IPS-15b (cell line): ENCODE measurements at regions not wholly inside any gene's neighbourhood (a gene's known extent, or its start where the extent isn't known, plus 50 kb on each side); places are given as distances from the start of the nearest gene placed in this dataset.
"Not testable (repeated sequence)": the region's sequence is repeated elsewhere in the genome, so short reads cannot be mapped to it uniquely, and the experiment has no call there.

ENCODE experiments used
- H3K27me3 ChIP-seq: one replicate; pipeline ENCODE4 v1.6.1; 2013; ENCODE audit warnings: low read length; ENCODE audit not compliant: control insufficient read depth, insufficient read depth
- H3K36me3 ChIP-seq: one replicate; pipeline ENCODE4 v1.6.1; 2013; ENCODE audit warnings: low read length; ENCODE audit not compliant: control insufficient read depth, insufficient read depth
- H3K4me1 ChIP-seq: one replicate; pipeline ENCODE4 v1.6.1; 2013; ENCODE audit warnings: mild to moderate bottlenecking, low read length; ENCODE audit not compliant: control insufficient read depth, insufficient read depth
- H3K4me3 ChIP-seq: one replicate; pipeline ENCODE4 v1.5.1; 2013; ENCODE audit warnings: low read depth, low read length
- H3K9ac ChIP-seq: one replicate; pipeline ENCODE4 v1.6.1; 2013; ENCODE audit warnings: low read depth, mild to moderate bottlenecking, low read length
- H3K9me3 ChIP-seq: one replicate; pipeline ENCODE4 v1.6.1; 2013; ENCODE audit warnings: mild to moderate bottlenecking, low read length; ENCODE audit not compliant: control insufficient read depth, insufficient read depth

- H3K27me3 ChIP-seq: no peaks in the 10 kb centered on the region
- no peaks in the 10 kb centered on the region for H3K4me1 ChIP-seq
- no peak overlapping the region for H3K9ac ChIP-seq
- no peaks in the 10 kb centered on the region for H3K9me3 ChIP-seq
- H3K36me3 ChIP-seq: no peaks in the 10 kb centered on the region
- no peak overlapping the region for H3K4me3 ChIP-seq
Measured at GRCh38 chr4:164617426-164617825, 136.5 kb upstream of the SMIM31 start.

GRCh38 chr4:164617911-164618310 is 136.0 kb upstream of the SMIM31 start:
- no peaks in the 10 kb centered on the region for H3K27me3 ChIP-seq
- H3K36me3 ChIP-seq: no peaks in the 10 kb centered on the region
- H3K9me3 ChIP-seq: no peaks in the 10 kb centered on the region
- H3K4me1 ChIP-seq: no peaks in the 10 kb centered on the region
- no peak overlapping the region for H3K9ac ChIP-seq
- no peak overlapping the region for H3K4me3 ChIP-seq

- Histone ChIP-seq H3K4me3 (no peak overlapping the region), H3K27me3 (no peaks in the 10 kb centered on the region), H3K36me3 (no peaks in the 10 kb centered on the region), H3K4me1 (no peaks in the 10 kb centered on the region), H3K9me3 (no peaks in the 10 kb centered on the region), H3K9ac (no peak overlapping the region)
Measured at GRCh38 chr4:164621886-164622521, 131.9 kb upstream of the SMIM31 start.

DNA sequence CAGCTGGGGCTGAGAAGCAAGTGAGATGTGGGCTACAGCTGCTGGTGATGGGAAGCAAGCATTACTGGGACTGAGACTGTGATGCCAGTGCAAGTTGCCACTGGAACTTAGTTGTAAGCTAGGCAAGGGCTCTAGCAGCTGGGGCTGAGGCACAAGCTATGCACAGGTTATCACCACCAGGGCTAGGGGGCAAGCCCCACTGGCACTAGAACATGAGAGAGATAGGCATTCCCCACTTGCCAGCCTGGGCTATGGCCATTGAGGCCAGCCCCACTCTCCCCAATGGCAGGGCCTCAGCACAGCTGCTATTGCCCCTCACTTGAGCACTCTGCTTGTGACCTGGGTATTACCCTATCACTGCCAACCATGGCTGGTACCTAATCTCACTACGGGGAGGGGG is 130.8 kb upstream of the SMIM31 start:
- no peaks in the 10 kb centered on the region for H3K9me3 ChIP-seq

GRCh38 chr4:164639001-164639400 is 114.9 kb upstream of the SMIM31 start:
- Histone ChIP-seq H3K4me3 (no peak overlapping the region), H3K9me3 (no peaks in the 10 kb centered on the region), H3K4me1 (no peaks in the 10 kb centered on the region), H3K27me3 (no peaks in the 10 kb centered on the region), H3K36me3 (no peaks in the 10 kb centered on the region), H3K9ac (no peak overlapping the region)

More for the DNA sequence above, 130.8 kb upstream of the SMIM31 start:
- no peak overlapping the region for H3K9ac ChIP-seq
- no peak overlapping the region for H3K4me3 ChIP-seq
- no peaks in the 10 kb centered on the region for H3K4me1 ChIP-seq
- no peaks in the 10 kb centered on the region for H3K27me3 ChIP-seq
- no peaks in the 10 kb centered on the region for H3K36me3 ChIP-seq

DNA sequence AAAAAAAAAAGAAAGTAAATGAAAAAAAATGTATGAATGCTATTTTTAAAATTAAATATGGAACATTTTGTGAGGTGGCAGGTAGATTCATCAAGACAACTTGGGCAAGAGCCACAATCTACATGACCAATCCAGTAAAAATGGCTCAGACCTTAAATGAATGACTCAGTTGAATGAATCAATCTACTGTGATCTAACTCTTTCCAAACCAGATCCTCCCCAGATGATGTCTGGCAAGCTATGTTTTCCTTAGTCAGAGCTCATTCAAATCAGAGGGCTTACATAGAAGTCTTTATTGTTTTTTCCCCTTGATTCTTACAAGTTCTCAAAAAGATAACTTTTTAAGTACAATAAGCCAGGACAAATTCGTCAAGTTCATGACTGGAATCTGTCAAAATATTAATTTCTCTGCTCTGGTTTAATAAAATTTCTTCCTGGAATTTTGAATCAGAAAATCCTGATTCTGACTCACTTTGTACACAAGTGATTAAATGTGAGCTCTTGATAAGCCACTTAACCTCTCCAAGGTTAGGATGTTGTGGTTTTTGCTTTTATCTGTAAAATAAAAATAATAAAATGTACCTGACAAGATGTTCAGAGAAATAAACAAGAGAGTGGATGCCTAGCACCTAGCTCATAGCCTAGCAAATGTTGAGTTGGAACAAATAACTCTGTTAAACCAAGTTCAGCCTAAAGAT is 105.6 kb upstream of the SMIM31 start:
- Histone ChIP-seq H3K36me3 (no peaks in the 10 kb centered on the region), H3K4me3 (no peak overlapping the region), H3K4me1 (no peaks in the 10 kb centered on the region), H3K9ac (no peak overlapping the region), H3K9me3 (no peaks in the 10 kb centered on the region), H3K27me3 (no peaks in the 10 kb centered on the region)

- Histone ChIP-seq H3K36me3 (no peaks in the 10 kb centered on the region), H3K27me3 (no peaks in the 10 kb centered on the region), H3K4me1 (no peaks in the 10 kb centered on the region)
Measured at GRCh38 chr4:164648849-164649212, 105.1 kb upstream of the SMIM31 start.

DNA sequence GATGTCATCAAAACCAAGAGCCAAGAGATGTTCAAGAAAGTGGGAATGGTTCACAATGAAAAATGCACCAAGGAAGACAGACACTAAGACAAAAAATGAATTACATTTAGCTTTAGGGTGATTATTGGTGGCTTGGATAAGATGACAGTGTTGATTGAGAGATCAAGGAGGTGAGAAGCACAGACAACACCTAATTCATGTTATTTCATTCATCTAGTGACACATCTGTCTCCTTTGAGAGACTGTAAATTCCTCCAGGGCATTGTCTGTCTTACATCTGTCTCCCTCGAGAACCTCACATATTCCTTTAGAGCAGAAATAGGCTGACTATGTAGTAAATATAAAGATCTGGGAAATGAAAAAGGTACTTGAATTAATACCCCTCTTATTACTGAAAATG is 94.2 kb upstream of the SMIM31 start:
- Histone ChIP-seq H3K9me3 (no peaks in the 10 kb centered on the region), H3K27me3 (no peaks in the 10 kb centered on the region), H3K36me3 (no peaks in the 10 kb centered on the region), H3K9ac (no peak overlapping the region), H3K4me3 (no peak overlapping the region), H3K4me1 (no peaks in the 10 kb centered on the region)

More at GRCh38 chr4:164648849-164649212, 105.1 kb upstream of the SMIM31 start:
- H3K4me3 ChIP-seq: no peak overlapping the region
- H3K9ac ChIP-seq: no peak overlapping the region
- H3K9me3 ChIP-seq: no peaks in the 10 kb centered on the region

GRCh38 chr4:164676152-164676551 is 77.8 kb upstream of the SMIM31 start:
- H3K27me3 ChIP-seq, H3K36me3 ChIP-seq, H3K4me3 ChIP-seq, H3K9me3 ChIP-seq, H3K9ac ChIP-seq, H3K4me1 ChIP-seq: not testable (repeated sequence)

DNA sequence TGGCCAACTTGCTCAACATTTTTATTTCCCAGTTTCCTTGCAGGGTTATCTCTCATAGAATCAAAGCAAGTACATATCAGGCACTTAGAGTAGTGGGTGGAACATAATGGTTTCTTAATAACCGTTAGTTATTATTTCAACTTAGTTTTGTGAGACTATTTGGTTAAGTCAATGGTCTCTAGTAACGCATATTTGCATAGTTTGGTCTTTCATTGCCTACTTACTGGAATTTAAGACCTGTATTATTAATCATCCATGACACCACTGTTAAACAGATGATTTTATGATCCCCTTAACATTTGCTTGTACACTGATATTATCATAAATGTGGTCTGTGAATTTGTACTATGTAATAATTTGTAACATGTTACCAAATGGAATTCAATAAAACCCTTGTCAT is 70.9 kb upstream of the SMIM31 start:
- Histone ChIP-seq H3K9ac (no peak overlapping the region), H3K4me1 (no peaks in the 10 kb centered on the region), H3K9me3 (no peaks in the 10 kb centered on the region)

DNA sequence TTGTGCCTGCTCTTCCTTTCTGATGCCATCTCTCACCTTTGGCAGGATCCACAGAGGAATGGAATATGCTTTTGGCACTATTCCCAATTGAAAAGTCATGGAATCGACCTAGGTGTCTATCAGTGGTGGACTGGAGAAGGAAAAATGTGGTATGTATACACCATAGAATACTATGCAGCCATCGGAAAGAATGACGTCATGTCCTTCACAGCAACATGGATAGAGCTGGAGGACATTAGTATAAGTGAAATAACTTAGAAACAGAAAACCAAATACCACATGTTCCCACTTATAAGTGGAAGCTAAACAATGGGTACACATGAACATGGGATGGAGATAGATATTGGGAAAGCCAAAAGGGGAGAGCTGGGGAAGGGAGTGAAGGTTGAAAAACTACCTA is 58.3 kb upstream of the SMIM31 start:
- H3K27me3 ChIP-seq: no peaks in the 10 kb centered on the region
- no peaks in the 10 kb centered on the region for H3K36me3 ChIP-seq
- no peaks in the 10 kb centered on the region for H3K4me1 ChIP-seq
- no peak overlapping the region for H3K4me3 ChIP-seq
- no peaks in the 10 kb centered on the region for H3K9me3 ChIP-seq
- H3K9ac ChIP-seq: no peak overlapping the region

More for the DNA sequence above, 70.9 kb upstream of the SMIM31 start:
- H3K27me3 ChIP-seq: no peaks in the 10 kb centered on the region
- H3K36me3 ChIP-seq: no peaks in the 10 kb centered on the region
- no peak overlapping the region for H3K4me3 ChIP-seq

DNA sequence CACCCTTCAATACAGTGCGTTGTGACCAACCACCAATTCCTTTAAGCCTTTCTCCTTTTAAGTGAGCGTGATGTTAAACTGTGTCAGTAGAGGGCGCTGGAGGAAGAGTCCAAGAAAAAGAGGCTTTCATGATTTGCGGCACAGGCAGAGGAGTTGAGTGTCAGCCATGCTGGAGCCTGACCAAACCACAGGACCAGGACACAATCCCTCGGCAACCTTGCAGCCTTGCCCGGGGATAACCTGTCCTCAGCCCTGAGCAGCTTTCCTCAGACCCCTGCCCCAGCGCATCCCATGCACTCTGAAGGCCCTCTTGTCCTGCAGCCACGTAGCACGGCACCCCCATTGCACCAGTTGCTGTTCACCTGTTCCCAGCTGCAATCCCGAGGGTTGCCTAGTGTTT is 53.5 kb upstream of the SMIM31 start:
- no peak overlapping the region for H3K4me3 ChIP-seq
- no peaks in the 10 kb centered on the region for H3K9me3 ChIP-seq
- H3K9ac ChIP-seq: no peak overlapping the region
- no peaks in the 10 kb centered on the region for H3K4me1 ChIP-seq
- no peaks in the 10 kb centered on the region for H3K36me3 ChIP-seq
- no peaks in the 10 kb centered on the region for H3K27me3 ChIP-seq
